ENCODE measurements at regions not wholly inside any gene's neighbourhood (a gene's known extent, or its start where the extent isn't known, plus 50 kb on each side); places are given as distances from the start of the nearest gene placed in this dataset.

DNA sequence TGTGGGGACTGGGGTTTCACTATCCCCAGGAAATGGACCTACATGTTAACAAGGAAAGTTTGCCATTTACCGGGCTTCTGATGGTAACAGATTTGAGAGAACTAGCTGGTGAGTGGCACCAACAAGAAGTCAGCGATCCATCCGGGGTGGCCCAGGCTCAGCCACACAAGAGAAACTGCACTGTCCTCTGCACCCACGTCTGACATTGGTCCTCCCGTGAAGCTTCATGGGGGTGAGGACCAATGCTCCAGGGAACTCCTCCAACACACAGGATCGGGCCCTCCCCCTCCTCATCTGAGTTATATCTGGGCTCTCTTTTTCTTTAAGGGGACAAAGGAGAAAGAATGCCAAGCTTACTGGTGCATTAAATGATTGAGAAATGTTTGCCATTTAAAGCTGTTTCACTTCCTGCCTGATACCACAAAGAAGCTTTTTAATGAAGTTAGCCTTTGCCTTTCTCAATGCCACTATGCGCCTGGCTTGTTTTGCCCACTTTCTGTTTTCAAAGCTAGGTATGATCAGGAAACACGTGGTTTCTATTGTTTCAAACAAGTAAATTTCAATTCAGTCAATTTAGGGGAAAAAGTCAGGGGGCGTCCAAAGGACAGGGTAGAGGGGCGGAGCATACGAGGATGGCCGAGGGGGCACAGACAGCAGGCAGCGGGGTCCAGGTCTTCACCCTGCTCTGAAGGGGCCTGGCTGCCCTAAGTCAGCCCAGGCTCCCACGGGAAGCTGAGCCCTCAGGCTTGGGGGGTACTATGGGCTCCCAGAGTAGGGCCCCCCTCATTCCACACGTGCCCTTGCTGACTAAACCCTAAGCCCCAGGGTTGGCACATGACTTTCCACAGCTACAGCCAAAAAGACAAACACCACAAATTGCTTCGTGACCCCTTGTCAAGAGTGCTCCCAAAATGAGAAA lies 204.0 kb upstream of the ID2 start:
- Histone ChIP-seq H3K36me3 (ENCODE audit: control insufficient read depth in 1 of 2, insufficient read depth in 2 of 2, low read length in 2 of 2) (no peaks in the 10 kb centered on the region), H4K20me1 (ENCODE audit: insufficient read depth) (no peaks in the 10 kb centered on the region), H3K4me3 (replicated peaks in 1 of 2; ENCODE audit: low read depth in 1 of 2, low read length in 2 of 2) (no peak overlapping the region), H3K4me1 (ENCODE audit: control insufficient read depth in 1 of 2, insufficient read depth in 2 of 2, low read length in 2 of 2) (no peaks in the 10 kb centered on the region), H2AFZ (ENCODE audit: low read depth, low read length, poor library complexity, severe bottlenecking) (no peak overlapping the region), H3K27me3 (ENCODE audit: insufficient read depth, low read length) (no peaks in the 10 kb centered on the region), H3K27ac (ENCODE audit: low read depth, low read length) (no peak overlapping the region), H3K79me2 (ENCODE audit: insufficient read depth, low read length) (no peaks in the 10 kb centered on the region), H3K9ac (ENCODE audit: low read length) (no peak overlapping the region), H3K9me3 (ENCODE audit: control insufficient read depth in 1 of 2, insufficient read depth in 1 of 2, low read depth in 1 of 2, low read length in 2 of 2) (no peaks in the 10 kb centered on the region), H3K4me2 (ENCODE audit: low read length) (no peak overlapping the region), H3K9me2 (ENCODE audit: insufficient read depth) (no peaks in the 10 kb centered on the region)
- POLR2A ChIA-PET, result no interaction called here
- BruUV-seq (replicated peaks), result no TSS peak
- TF ChIP-seq POLR2A (IDR thresholded peaks at IDR 0.05; ENCODE audit: borderline replicate concordance, extremely low read depth, insufficient read depth, insufficient read length) (no peak), YY1 (IDR thresholded peaks at IDR 0.05; ENCODE audit: extremely low read depth, insufficient replicate concordance, low read depth, low read length) (no peak), SRF (IDR thresholded peaks at IDR 0.05; ENCODE audit: low read depth) (no peak), ZFX (IDR thresholded peaks at IDR 0.05) (no peak), JUND (IDR thresholded peaks at IDR 0.05) (no peak), SIN3A (IDR thresholded peaks at IDR 0.05; ENCODE audit: low read depth) (no peak), EZH2phosphoT487 (IDR thresholded peaks at IDR 0.05; ENCODE audit: borderline replicate concordance) (no peak), CEBPB (IDR thresholded peaks at IDR 0.05; ENCODE audit: low read depth) (no peak), EZH2 (IDR thresholded peaks at IDR 0.05) (no peak), POLR2AphosphoS5 (IDR thresholded peaks at IDR 0.05; ENCODE audit: low read depth, low read length) (no peak), SP1 (IDR thresholded peaks at IDR 0.05; ENCODE audit: low read depth) (no peak)
- TF ChIP-seq, protein P1, sequence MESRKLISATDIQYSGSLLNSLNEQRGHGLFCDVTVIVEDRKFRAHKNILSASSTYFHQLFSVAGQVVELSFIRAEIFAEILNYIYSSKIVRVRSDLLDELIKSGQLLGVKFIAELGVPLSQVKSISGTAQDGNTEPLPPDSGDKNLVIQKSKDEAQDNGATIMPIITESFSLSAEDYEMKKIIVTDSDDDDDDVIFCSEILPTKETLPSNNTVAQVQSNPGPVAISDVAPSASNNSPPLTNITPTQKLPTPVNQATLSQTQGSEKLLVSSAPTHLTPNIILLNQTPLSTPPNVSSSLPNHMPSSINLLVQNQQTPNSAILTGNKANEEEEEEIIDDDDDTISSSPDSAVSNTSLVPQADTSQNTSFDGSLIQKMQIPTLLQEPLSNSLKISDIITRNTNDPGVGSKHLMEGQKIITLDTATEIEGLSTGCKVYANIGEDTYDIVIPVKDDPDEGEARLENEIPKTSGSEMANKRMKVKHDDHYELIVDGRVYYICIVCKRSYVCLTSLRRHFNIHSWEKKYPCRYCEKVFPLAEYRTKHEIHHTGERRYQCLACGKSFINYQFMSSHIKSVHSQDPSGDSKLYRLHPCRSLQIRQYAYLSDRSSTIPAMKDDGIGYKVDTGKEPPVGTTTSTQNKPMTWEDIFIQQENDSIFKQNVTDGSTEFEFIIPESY (IDR thresholded peaks at IDR 0.05; ENCODE audit: extremely low read depth, insufficient replicate concordance, low read length), result no peak
- intact Hi-C loops (cut with micrococcal nuclease), result no loop called here
- CTCF ChIA-PET, result no interaction called here
- RAD21 ChIA-PET (ENCODE audit: low non-redundant PET in 1 of 2, low total read pairs in 2 of 2, uncharacterized antibody in 2 of 2, unreplicated experiment in 2 of 2), result no interaction called here
- DNase-seq (ENCODE audit: low read depth, low spot score) (no peak), ATAC-seq (no peak)
